ENCODE measurements at regions not wholly inside any gene's neighbourhood (a gene's known extent, or its start where the extent isn't known, plus 50 kb on each side); places are given as distances from the start of the nearest gene placed in this dataset.

GRCh38 chr20:11132819-11133415, 459.1 kb upstream of the JAG1 start:
- ATAC-seq (no peak), DNase-seq (no peak)
- H3K4me1 ChIP-seq: peaks cover 0 to 11% (median 0%) of the 10 kb centered on the region in 9 donors
- H3K4me3 ChIP-seq: no peak overlapping the region
- no peak overlapping the region for H3K27ac ChIP-seq
- H3K27me3 ChIP-seq: no peaks in the 10 kb centered on the region
- TF ChIP-seq, protein P1, sequence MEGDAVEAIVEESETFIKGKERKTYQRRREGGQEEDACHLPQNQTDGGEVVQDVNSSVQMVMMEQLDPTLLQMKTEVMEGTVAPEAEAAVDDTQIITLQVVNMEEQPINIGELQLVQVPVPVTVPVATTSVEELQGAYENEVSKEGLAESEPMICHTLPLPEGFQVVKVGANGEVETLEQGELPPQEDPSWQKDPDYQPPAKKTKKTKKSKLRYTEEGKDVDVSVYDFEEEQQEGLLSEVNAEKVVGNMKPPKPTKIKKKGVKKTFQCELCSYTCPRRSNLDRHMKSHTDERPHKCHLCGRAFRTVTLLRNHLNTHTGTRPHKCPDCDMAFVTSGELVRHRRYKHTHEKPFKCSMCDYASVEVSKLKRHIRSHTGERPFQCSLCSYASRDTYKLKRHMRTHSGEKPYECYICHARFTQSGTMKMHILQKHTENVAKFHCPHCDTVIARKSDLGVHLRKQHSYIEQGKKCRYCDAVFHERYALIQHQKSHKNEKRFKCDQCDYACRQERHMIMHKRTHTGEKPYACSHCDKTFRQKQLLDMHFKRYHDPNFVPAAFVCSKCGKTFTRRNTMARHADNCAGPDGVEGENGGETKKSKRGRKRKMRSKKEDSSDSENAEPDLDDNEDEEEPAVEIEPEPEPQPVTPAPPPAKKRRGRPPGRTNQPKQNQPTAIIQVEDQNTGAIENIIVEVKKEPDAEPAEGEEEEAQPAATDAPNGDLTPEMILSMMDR (IDR thresholded peaks at IDR 0.05): no peak
- H3K9me3 ChIP-seq: no peaks in the 10 kb centered on the region
- H3K36me3 ChIP-seq: no peaks in the 10 kb centered on the region
- intact Hi-C loops (cut with DNase I): no loop called here
- WGBS, 2 donors: 78 to 79% methylated on average over 3 of the region's 3 CpGs

DNA sequence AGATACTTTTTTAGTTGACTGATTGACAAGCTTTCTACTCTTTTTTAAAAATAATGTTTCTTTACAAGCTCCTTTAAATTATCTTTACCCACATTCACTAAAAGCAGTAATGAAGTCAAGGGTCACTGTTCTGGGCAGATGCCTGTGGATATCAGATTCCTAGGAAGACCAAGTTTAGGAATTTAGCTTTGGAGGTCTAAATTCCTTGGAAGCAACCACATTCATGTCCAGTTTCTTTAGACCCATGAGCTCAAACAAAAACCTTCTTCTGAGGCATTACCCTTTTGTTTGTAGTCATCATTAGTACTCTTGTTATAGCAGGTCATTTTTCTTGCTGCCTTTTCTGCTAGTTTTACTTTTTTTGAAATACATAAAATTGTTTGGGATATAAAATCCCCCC, 462.9 kb upstream of the JAG1 start:
- Histone ChIP-seq H3K4me3 (no peak overlapping the region), H3K36me3 (no peaks in the 10 kb centered on the region), H3K9me3 (no peaks in the 10 kb centered on the region), H3K27me3 (no peaks in the 10 kb centered on the region), H3K27ac (no peak overlapping the region), H3K4me1 (no peaks in the 10 kb centered on the region)
- intact Hi-C loops (cut with DNase I): no loop called here
- TF ChIP-seq, protein P1 (IDR thresholded peaks at IDR 0.05): no peak
- ATAC-seq (no peak), DNase-seq (no peak)

GRCh38 chr20:11137688-11138087, 463.9 kb upstream of the JAG1 start:
- intact Hi-C loops (cut with DNase I): no loop called here
- Histone ChIP-seq H3K4me1 (no peaks in the 10 kb centered on the region), H3K27me3 (no peaks in the 10 kb centered on the region), H3K36me3 (no peaks in the 10 kb centered on the region), H3K9me3 (no peaks in the 10 kb centered on the region), H3K27ac (no peak overlapping the region), H3K4me3 (no peak overlapping the region)
- 90 to 98% methylated on average over 3 of the region's 3 CpGs for WGBS, 2 donors
- TF ChIP-seq, protein P1 (IDR thresholded peaks at IDR 0.05): no peak
- ATAC-seq (no peak), DNase-seq (no peak)

DNA sequence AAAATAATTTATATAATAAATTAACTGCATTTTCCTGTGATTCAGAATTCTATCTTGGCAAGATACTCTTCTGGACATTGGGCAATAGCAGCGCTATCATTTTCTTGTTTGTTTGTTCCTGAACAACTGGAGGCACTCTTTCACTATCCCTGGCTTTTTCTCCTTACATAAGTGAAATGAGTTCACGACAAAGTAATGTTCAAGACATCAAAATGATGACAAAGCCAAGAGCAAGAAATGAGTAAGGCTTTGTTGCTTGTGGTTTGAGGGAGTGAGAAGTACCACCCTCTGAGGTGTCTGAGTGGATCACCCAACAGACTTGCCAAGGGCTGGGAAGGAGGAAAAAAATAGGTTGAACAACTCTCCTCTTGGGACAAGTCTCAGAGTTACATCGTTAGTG, 466.6 kb upstream of the JAG1 start:
- peak in 1 of 8 donors; percentile 67 for ATAC-seq
- Histone ChIP-seq H3K4me3 (no peak overlapping the region), H3K27ac (no peak overlapping the region), H3K4me1 (peaks cover 0 to 6% (median 0%) of the 10 kb centered on the region in 9 donors), H3K9me3 (no peaks in the 10 kb centered on the region), H3K36me3 (no peaks in the 10 kb centered on the region), H3K27me3 (no peaks in the 10 kb centered on the region)
- no peak for DNase-seq
- intact Hi-C loops (cut with DNase I): no loop called here
- TF ChIP-seq, protein P1 (IDR thresholded peaks at IDR 0.05): no peak
- 65 to 76% methylated on average over 3 of the region's 3 CpGs for WGBS, 2 donors
